HG03520 (cell line): ENCODE measurements at regions not wholly inside any gene's neighbourhood (a gene's known extent, or its start where the extent isn't known, plus 50 kb on each side); places are given as distances from the start of the nearest gene placed in this dataset.
"Not testable (repeated sequence)": the region's sequence is repeated elsewhere in the genome, so short reads cannot be mapped to it uniquely, and the experiment has no call there.

Experiments
- ATAC-seq: cut with Tn5 transposase; IDR thresholded peaks from one replicate; pipeline ENCODE4 v1.9.1; 2021; ENCODE audit warnings: mild to moderate bottlenecking, moderate library complexity; ENCODE audit not compliant: unreplicated experiment

GRCh38 chr4:11698033-11698432 lies 269.3 kb upstream of the HS3ST1 start:
- ATAC-seq: no peak

- no peak for ATAC-seq
Observed at GRCh38 chr4:11693693-11694092, 265.0 kb upstream of the HS3ST1 start.

- ATAC-seq: no peak
Observed at GRCh38 chr4:11691236-11691635, 262.5 kb upstream of the HS3ST1 start.

- ATAC-seq: no peak
Observed at GRCh38 chr4:11687727-11688126, 259.0 kb upstream of the HS3ST1 start.

- no peak for ATAC-seq
Observed at GRCh38 chr4:11685481-11685880, 256.8 kb upstream of the HS3ST1 start.

GRCh38 chr4:11675051-11675800 lies 246.5 kb upstream of the HS3ST1 start:
- ATAC-seq: no peak

GRCh38 chr4:11670304-11670703 lies 241.6 kb upstream of the HS3ST1 start:
- ATAC-seq: no peak

- ATAC-seq: no peak
Observed at GRCh38 chr4:11669156-11669555, 240.5 kb upstream of the HS3ST1 start.

- no peak for ATAC-seq
Observed at GRCh38 chr4:11663114-11663513, 234.4 kb upstream of the HS3ST1 start.

GRCh38 chr4:11650801-11651596 lies 222.3 kb upstream of the HS3ST1 start:
- no peak for ATAC-seq

GRCh38 chr4:11647433-11647832 lies 218.7 kb upstream of the HS3ST1 start:
- ATAC-seq: no peak

GRCh38 chr4:11643081-11643480 lies 214.4 kb upstream of the HS3ST1 start:
- ATAC-seq: not testable (repeated sequence)

- ATAC-seq: no peak
Observed at GRCh38 chr4:11640584-11640983, 211.9 kb upstream of the HS3ST1 start.

GRCh38 chr4:11636551-11636950 lies 207.9 kb upstream of the HS3ST1 start:
- ATAC-seq: no peak

GRCh38 chr4:11636031-11636430 lies 207.3 kb upstream of the HS3ST1 start:
- no peak for ATAC-seq

GRCh38 chr4:11635342-11635741 lies 206.6 kb upstream of the HS3ST1 start:
- no peak for ATAC-seq

GRCh38 chr4:11634283-11634682 lies 205.6 kb upstream of the HS3ST1 start:
- no peak for ATAC-seq

- ATAC-seq: no peak
Observed at GRCh38 chr4:11633430-11633829, 204.7 kb upstream of the HS3ST1 start.

- no peak for ATAC-seq
Observed at GRCh38 chr4:11632483-11632882, 203.8 kb upstream of the HS3ST1 start.

- no peak for ATAC-seq
Observed at GRCh38 chr4:11632025-11632424, 203.3 kb upstream of the HS3ST1 start.

- no peak for ATAC-seq
Observed at GRCh38 chr4:11631416-11631815, 202.7 kb upstream of the HS3ST1 start.

GRCh38 chr4:11628093-11628725 lies 199.5 kb upstream of the HS3ST1 start:
- no peak for ATAC-seq
